LNCaP clone FGC (cell line): ENCODE measurements at regions not wholly inside any gene's neighbourhood (a gene's known extent, or its start where the extent isn't known, plus 50 kb on each side); places are given as distances from the start of the nearest gene placed in this dataset.
A peak's percentile ranks its signal among the peaks of the same experiment; 100 is the strongest.

ENCODE experiments used
- DNase-seq: peaks from one replicate; pipeline ENCODE4 v3.0.0-alpha.2; 2011; ENCODE audit warnings: low read depth
- H3K4me3 ChIP-seq: 2 replicates; pipeline ENCODE4 v1.5.1; 2011; ENCODE audit warnings: mild to moderate bottlenecking, low read depth, low read length, control low read depth
- TF ChIP-seq, protein P1 (sequence below): IDR thresholded peaks from 2 replicates; pipeline ENCODE4 v1.5.1; 2012; ENCODE audit warnings: mild to moderate bottlenecking; ENCODE audit not compliant: control insufficient read depth, insufficient read depth; ENCODE audit errors: extremely low read depth

GRCh38 chr5:144698484-144698883 lies 527.8 kb downstream of the KCTD16 start:
- H3K4me3 ChIP-seq: no peak overlapping the region
- TF ChIP-seq, protein P1, sequence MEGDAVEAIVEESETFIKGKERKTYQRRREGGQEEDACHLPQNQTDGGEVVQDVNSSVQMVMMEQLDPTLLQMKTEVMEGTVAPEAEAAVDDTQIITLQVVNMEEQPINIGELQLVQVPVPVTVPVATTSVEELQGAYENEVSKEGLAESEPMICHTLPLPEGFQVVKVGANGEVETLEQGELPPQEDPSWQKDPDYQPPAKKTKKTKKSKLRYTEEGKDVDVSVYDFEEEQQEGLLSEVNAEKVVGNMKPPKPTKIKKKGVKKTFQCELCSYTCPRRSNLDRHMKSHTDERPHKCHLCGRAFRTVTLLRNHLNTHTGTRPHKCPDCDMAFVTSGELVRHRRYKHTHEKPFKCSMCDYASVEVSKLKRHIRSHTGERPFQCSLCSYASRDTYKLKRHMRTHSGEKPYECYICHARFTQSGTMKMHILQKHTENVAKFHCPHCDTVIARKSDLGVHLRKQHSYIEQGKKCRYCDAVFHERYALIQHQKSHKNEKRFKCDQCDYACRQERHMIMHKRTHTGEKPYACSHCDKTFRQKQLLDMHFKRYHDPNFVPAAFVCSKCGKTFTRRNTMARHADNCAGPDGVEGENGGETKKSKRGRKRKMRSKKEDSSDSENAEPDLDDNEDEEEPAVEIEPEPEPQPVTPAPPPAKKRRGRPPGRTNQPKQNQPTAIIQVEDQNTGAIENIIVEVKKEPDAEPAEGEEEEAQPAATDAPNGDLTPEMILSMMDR: no peak
- no peak for DNase-seq

GRCh38 chr5:144697847-144698262 lies 527.2 kb downstream of the KCTD16 start:
- H3K4me3 ChIP-seq: no peak overlapping the region
- no peak for DNase-seq
- TF ChIP-seq, protein P1: peak; percentile 25; the same call in 1 of the 2 replicates

- no peak overlapping the region for H3K4me3 ChIP-seq
- TF ChIP-seq, protein P1: no peak
- no peak for DNase-seq
Measured at GRCh38 chr5:144691936-144692335, 521.3 kb downstream of the KCTD16 start.

DNA sequence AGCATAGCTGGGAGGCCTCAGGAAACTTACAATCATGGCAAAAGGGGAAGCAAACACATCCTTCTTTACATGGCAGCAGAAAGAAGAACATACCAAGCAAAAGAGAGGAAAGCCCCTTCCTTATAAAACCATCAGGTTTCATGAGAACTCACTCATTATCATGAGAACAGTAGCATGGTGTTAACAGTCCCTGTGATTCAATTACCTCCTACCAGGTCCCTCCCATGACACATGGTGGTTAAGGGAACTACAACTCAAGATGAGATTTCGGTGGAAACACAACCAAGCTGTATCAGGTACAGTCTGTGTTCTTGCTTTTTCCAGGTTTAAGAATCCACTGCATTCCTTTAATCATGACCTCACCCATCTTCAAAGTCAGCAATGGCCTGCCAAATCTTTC lies 514.2 kb downstream of the KCTD16 start:
- no peak overlapping the region for H3K4me3 ChIP-seq
- DNase-seq: no peak
- TF ChIP-seq, protein P1: no peak

DNA sequence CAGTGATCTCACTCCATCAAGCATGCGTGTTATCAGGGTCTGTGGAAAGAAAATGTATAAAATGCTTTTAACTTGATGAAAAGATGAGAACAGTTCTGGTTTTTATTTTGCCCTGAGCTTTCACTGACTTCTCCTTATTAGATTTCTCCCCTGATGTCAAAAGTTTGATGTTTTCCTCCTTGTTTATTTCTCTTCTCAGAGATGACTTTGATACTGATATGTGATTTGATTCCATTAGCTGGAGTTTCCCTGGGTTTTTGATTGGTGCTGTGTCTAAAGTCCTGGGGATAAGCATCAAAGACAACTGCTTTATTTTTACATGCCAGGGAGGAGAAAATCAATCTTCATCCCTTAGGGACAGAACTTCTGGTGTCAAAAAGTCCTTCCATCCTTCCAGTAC lies 510.0 kb downstream of the KCTD16 start:
- H3K4me3 ChIP-seq: no peak overlapping the region
- TF ChIP-seq, protein P1: no peak
- DNase-seq: no peak

DNA sequence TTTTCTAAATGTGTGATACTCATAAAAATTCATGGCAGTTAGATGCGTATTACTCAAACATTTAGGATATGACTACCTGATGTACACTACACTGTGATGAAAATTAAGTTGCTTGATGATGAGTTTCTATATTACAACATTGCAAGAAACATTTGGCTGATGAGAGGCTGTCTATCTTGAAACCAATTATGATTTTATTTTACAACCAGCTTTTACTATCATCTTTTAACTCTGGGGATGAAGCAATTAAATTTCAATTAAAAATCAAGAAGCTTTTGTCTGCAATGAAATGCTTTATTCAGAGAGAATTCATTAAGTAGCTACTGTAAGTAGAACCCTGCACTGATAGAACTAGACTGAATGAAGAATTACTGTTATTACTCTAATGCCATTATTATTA lies 500.4 kb downstream of the KCTD16 start:
- DNase-seq: no peak
- TF ChIP-seq, protein P1: no peak

GRCh38 chr5:144659634-144660227 lies 489.1 kb downstream of the KCTD16 start:
- TF ChIP-seq, protein P1: no peak
- no peak overlapping the region for H3K4me3 ChIP-seq
- no peak for DNase-seq

More for the DNA sequence above, 500.4 kb downstream of the KCTD16 start:
- no peak overlapping the region for H3K4me3 ChIP-seq
